HCT116 (cell line): ENCODE measurements at regions not wholly inside any gene's neighbourhood (a gene's known extent, or its start where the extent isn't known, plus 50 kb on each side); places are given as distances from the start of the nearest gene placed in this dataset.

ENCODE experiments used
- EZH2 ChIP-seq: fragments of 200-600 bp; sonication (generic); IDR thresholded peaks from 2 replicates; pipeline ENCODE4 v1.6.1; 2017; ENCODE audit warnings: antibody characterized with exemption, mixed run types
- POLR2A ChIP-seq: IDR thresholded peaks from 2 replicates; pipeline ENCODE4 v1.7.0; 2011; ENCODE audit warnings: borderline replicate concordance; ENCODE audit not compliant: insufficient read depth, insufficient read length; ENCODE audit errors: extremely low read depth
- POLR2AphosphoS5 ChIP-seq: IDR thresholded peaks from 2 replicates; pipeline ENCODE4 v1.6.1; 2011; ENCODE audit warnings: mild to moderate bottlenecking, low read depth, low read length, moderate library complexity
- RAD21 ChIP-seq: IDR thresholded peaks from 2 replicates; pipeline ENCODE4 v1.6.1; 2012; ENCODE audit warnings: low read depth, mild to moderate bottlenecking
- TCF7L2 ChIP-seq: IDR thresholded peaks from 2 replicates; pipeline ENCODE4 v1.7.0; 2011; ENCODE audit warnings: borderline replicate concordance, inconsistent platforms; ENCODE audit not compliant: insufficient read depth, insufficient read length; ENCODE audit errors: extremely low read depth
- ZFX ChIP-seq: fragments of 450-650 bp; IDR thresholded peaks from 2 replicates; pipeline ENCODE4 v1.6.1; 2017
- ZNF274 ChIP-seq: fragments of 200-500 bp; sonication (Bioruptor generic); IDR thresholded peaks from 2 replicates; pipeline ENCODE4 v1.6.1; 2014; ENCODE audit warnings: mild to moderate bottlenecking, low read depth, low read length, inconsistent platforms
- TF ChIP-seq, protein P1 (sequence below): IDR thresholded peaks from 2 replicates; pipeline ENCODE4 v1.6.1; 2011; ENCODE audit warnings: mild to moderate bottlenecking, low read length, moderate library complexity; ENCODE audit not compliant: insufficient replicate concordance; ENCODE audit errors: extremely low read depth
- TF ChIP-seq, protein P2 (sequence below), 3 experiments: fragments of 200-600 bp in 1 of 3; sonication (generic) in 1 of 3; IDR thresholded peaks in 2 of 3; conservative IDR thresholded peaks in 1 of 3; 2 replicates each; pipeline ENCODE4 v1.5.1; 2012 to 2017; ENCODE audit warnings: low read depth in 2 of 3, low read length in 2 of 3, antibody characterized with exemption in 1 of 3, borderline replicate concordance in 1 of 3, control low read depth in 1 of 3, mild to moderate bottlenecking in 1 of 3, mixed read lengths in 1 of 3, mixed run types in 1 of 3, moderate library complexity in 1 of 3; ENCODE audit not compliant: insufficient read depth in 1 of 3
- TF ChIP-seq, protein P3 (sequence below): IDR thresholded peaks from 2 replicates; pipeline ENCODE4 v1.6.1; 2012; ENCODE audit warnings: low read depth
- TF ChIP-seq, protein P4 (sequence below): IDR thresholded peaks from 2 replicates; pipeline ENCODE4 v1.6.1; 2012

DNA sequence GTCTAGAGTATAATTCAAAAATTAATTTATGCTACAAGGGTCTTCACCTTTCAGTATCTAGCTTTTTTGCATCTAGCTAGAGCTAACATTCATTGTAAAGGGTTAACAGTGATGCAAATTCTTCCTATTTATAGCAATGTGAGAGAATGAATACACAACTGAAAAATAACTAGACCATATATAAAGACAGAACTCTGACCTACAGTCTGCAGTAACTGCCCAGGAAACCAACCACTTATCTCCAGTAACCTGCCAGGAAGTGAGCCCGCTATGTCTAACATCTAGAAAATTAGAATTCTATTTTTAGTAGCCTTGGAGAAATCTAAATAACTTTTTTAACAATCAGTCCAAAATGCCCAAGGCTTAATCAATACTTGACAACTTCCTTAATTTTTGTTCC lies 1021.9 kb downstream of the LRFN5 start:
- TF ChIP-seq EZH2 (no peak), POLR2AphosphoS5 (no peak), POLR2A (no peak), ZNF274 (no peak), TCF7L2 (no peak), ZFX (no peak), RAD21 (no peak)
- TF ChIP-seq, protein P1, sequence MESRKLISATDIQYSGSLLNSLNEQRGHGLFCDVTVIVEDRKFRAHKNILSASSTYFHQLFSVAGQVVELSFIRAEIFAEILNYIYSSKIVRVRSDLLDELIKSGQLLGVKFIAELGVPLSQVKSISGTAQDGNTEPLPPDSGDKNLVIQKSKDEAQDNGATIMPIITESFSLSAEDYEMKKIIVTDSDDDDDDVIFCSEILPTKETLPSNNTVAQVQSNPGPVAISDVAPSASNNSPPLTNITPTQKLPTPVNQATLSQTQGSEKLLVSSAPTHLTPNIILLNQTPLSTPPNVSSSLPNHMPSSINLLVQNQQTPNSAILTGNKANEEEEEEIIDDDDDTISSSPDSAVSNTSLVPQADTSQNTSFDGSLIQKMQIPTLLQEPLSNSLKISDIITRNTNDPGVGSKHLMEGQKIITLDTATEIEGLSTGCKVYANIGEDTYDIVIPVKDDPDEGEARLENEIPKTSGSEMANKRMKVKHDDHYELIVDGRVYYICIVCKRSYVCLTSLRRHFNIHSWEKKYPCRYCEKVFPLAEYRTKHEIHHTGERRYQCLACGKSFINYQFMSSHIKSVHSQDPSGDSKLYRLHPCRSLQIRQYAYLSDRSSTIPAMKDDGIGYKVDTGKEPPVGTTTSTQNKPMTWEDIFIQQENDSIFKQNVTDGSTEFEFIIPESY, result no peak
- TF ChIP-seq, protein P2, sequence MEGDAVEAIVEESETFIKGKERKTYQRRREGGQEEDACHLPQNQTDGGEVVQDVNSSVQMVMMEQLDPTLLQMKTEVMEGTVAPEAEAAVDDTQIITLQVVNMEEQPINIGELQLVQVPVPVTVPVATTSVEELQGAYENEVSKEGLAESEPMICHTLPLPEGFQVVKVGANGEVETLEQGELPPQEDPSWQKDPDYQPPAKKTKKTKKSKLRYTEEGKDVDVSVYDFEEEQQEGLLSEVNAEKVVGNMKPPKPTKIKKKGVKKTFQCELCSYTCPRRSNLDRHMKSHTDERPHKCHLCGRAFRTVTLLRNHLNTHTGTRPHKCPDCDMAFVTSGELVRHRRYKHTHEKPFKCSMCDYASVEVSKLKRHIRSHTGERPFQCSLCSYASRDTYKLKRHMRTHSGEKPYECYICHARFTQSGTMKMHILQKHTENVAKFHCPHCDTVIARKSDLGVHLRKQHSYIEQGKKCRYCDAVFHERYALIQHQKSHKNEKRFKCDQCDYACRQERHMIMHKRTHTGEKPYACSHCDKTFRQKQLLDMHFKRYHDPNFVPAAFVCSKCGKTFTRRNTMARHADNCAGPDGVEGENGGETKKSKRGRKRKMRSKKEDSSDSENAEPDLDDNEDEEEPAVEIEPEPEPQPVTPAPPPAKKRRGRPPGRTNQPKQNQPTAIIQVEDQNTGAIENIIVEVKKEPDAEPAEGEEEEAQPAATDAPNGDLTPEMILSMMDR (IDR thresholded peaks at IDR 0.05 in 2 of 3, conservative IDR thresholded peaks at IDR 0.05 in 1 of 3; ENCODE audit: borderline replicate concordance in 1 of 3, insufficient read depth in 1 of 3, low read depth in 2 of 3, low read length in 2 of 3), result no peak
- TF ChIP-seq, protein P3, sequence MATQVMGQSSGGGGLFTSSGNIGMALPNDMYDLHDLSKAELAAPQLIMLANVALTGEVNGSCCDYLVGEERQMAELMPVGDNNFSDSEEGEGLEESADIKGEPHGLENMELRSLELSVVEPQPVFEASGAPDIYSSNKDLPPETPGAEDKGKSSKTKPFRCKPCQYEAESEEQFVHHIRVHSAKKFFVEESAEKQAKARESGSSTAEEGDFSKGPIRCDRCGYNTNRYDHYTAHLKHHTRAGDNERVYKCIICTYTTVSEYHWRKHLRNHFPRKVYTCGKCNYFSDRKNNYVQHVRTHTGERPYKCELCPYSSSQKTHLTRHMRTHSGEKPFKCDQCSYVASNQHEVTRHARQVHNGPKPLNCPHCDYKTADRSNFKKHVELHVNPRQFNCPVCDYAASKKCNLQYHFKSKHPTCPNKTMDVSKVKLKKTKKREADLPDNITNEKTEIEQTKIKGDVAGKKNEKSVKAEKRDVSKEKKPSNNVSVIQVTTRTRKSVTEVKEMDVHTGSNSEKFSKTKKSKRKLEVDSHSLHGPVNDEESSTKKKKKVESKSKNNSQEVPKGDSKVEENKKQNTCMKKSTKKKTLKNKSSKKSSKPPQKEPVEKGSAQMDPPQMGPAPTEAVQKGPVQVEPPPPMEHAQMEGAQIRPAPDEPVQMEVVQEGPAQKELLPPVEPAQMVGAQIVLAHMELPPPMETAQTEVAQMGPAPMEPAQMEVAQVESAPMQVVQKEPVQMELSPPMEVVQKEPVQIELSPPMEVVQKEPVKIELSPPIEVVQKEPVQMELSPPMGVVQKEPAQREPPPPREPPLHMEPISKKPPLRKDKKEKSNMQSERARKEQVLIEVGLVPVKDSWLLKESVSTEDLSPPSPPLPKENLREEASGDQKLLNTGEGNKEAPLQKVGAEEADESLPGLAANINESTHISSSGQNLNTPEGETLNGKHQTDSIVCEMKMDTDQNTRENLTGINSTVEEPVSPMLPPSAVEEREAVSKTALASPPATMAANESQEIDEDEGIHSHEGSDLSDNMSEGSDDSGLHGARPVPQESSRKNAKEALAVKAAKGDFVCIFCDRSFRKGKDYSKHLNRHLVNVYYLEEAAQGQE, result no peak
- TF ChIP-seq, protein P4, sequence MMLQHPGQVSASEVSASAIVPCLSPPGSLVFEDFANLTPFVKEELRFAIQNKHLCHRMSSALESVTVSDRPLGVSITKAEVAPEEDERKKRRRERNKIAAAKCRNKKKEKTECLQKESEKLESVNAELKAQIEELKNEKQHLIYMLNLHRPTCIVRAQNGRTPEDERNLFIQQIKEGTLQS, result no peak
